ENCODE measurements at regions not wholly inside any gene's neighbourhood (a gene's known extent, or its start where the extent isn't known, plus 50 kb on each side); places are given as distances from the start of the nearest gene placed in this dataset.

DNA sequence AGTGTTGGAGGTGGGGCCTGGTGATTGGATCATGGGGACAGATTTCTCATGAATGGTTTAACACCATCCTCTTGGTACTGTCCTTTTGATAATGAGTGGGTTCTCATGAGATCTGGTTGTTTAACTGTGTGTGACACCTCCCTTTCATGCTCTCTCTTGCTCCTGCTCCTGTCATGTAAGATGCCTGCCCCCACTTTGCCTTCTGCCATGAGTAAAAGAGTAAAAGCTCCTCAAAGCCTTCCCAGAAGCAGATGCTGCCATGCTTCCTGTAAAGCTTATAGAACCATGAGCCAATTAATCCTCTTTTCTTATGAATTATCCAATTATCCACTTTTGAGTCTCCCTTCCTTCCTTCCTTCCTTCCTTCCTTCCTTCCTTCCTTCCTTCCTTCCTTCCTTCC, 317.7 kb downstream of the RDH14 start:
- no peak for FAIRE-seq
- no peak overlapping the region for H3K14ac ChIP-seq (ENCODE audit: insufficient read length)
- no peak overlapping the region for H2BK20ac ChIP-seq (ENCODE audit: low read length)
- H3K23ac ChIP-seq (ENCODE audit: insufficient read length): no peak overlapping the region
- H4K8ac ChIP-seq (ENCODE audit: extremely low read depth, insufficient read depth, low read length): no peak overlapping the region
- no peak overlapping the region for H3K27ac ChIP-seq (ENCODE audit: low read depth, low read length)
- no peak overlapping the region for H2AFZ ChIP-seq (ENCODE audit: low read length)
- H3K27me3 ChIP-seq (replicated peaks in 1 of 4; ENCODE audit: control insufficient read depth in 3 of 4, extremely low read depth in 1 of 4, insufficient read depth in 3 of 4, low read length in 3 of 4): no peaks in the 10 kb centered on the region
- H2BK120ac ChIP-seq (replicated peaks; ENCODE audit: low read depth, low read length): no peak overlapping the region
- H3K4me1 ChIP-seq (replicated peaks in 1 of 4; ENCODE audit: control insufficient read depth in 3 of 4, insufficient read depth in 4 of 4, low read length in 3 of 4): no peaks in the 10 kb centered on the region
- H2BK5ac ChIP-seq (ENCODE audit: low read depth, low read length): no peak overlapping the region
- CTCF ChIA-PET (ENCODE audit: partially characterized antibody): interaction anchor here (0.7 to 4.5 kb wide), 4 partner anchors 23 to 733 kb away, joined by 3 to 17 read pairs (median 4); no protein-coding TSS in a partner anchor
- no peak overlapping the region for H4K91ac ChIP-seq (replicated peaks; ENCODE audit: insufficient read length, low read length)
- H4K20me1 ChIP-seq (replicated peaks in 1 of 2; ENCODE audit: control insufficient read depth in 1 of 2, insufficient read depth in 2 of 2, low read length in 2 of 2): no peaks in the 10 kb centered on the region
- no peaks in the 10 kb centered on the region for H3K9me3 ChIP-seq (ENCODE audit: insufficient read depth in 2 of 2, low read depth in 1 of 2, low read length in 1 of 2)
- no peak overlapping the region for H2AK5ac ChIP-seq (ENCODE audit: low read depth, low read length)
- H3K36me3 ChIP-seq (ENCODE audit: control insufficient read depth in 2 of 4, insufficient read depth in 4 of 4, low read length in 3 of 4): no peaks in the 10 kb centered on the region
- H2BK12ac ChIP-seq (ENCODE audit: low read depth, low read length): no peak overlapping the region
- H3K4me2 ChIP-seq (ENCODE audit: insufficient read depth in 1 of 2, low read depth in 2 of 2, low read length in 2 of 2): no peak overlapping the region
- H4K5ac ChIP-seq (ENCODE audit: insufficient read length, low read depth, low read length): no peak overlapping the region
- H3K9ac ChIP-seq (replicated peaks in 1 of 4; ENCODE audit: extremely low read depth in 1 of 4, low read depth in 3 of 4, low read length in 3 of 4): no peak overlapping the region
- no peak overlapping the region for H2BK15ac ChIP-seq (ENCODE audit: low read length)
- H3K4ac ChIP-seq (replicated peaks; ENCODE audit: insufficient read length, low read depth, low read length): no peak overlapping the region
- H3K56ac ChIP-seq (replicated peaks; ENCODE audit: insufficient read length, low read depth, low read length): no peak overlapping the region
- H3K23me2 ChIP-seq (ENCODE audit: low read depth, low read length): no peaks in the 10 kb centered on the region
- no peak for DNase-seq (ENCODE audit: low read depth in 1 of 2, low spot score in 2 of 2)
- H3K79me2 ChIP-seq (ENCODE audit: control insufficient read depth in 1 of 2, insufficient read depth in 2 of 2, low read length in 2 of 2): no peaks in the 10 kb centered on the region
- H3K4me3 ChIP-seq (ENCODE audit: extremely low read depth in 1 of 4, insufficient read depth in 2 of 4, low read depth in 3 of 4, low read length in 4 of 4): no peak overlapping the region
- POLR2A ChIA-PET (ENCODE audit: partially characterized antibody): no interaction called here
- no peak overlapping the region for H3K18ac ChIP-seq (ENCODE audit: extremely low read depth, low read length)
- no peaks in the 10 kb centered on the region for H3K79me1 ChIP-seq (ENCODE audit: low read depth, low read length)
- TF ChIP-seq, protein P1, sequence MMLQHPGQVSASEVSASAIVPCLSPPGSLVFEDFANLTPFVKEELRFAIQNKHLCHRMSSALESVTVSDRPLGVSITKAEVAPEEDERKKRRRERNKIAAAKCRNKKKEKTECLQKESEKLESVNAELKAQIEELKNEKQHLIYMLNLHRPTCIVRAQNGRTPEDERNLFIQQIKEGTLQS (IDR thresholded peaks at IDR 0.05; ENCODE audit: insufficient read depth, low read depth, low read length): no peak
- TF ChIP-seq KDM1A (IDR thresholded peaks at IDR 0.05; ENCODE audit: borderline replicate concordance, low read length): no peak
- no peak for TF ChIP-seq BACH1 (IDR thresholded peaks at IDR 0.05; ENCODE audit: low read length)
- no peak for TF ChIP-seq BCL11A (IDR thresholded peaks at IDR 0.05; ENCODE audit: low read depth in 2 of 2, low read length in 2 of 2)
- no peak for TF ChIP-seq POLR2AphosphoS5 (IDR thresholded peaks at IDR 0.05; ENCODE audit: low read depth, low read length)
- no peak for TF ChIP-seq SP2 (IDR thresholded peaks at IDR 0.05; ENCODE audit: low read length)
- no peak for TF ChIP-seq SAP30 (IDR thresholded peaks at IDR 0.05; ENCODE audit: insufficient read depth, insufficient replicate concordance, low read length)
- TF ChIP-seq SP4 (IDR thresholded peaks at IDR 0.05; ENCODE audit: low read length): no peak
- no peak for TF ChIP-seq TAF7 (optimal IDR thresholded peaks at IDR 0.05; ENCODE audit: borderline replicate concordance, low read depth, low read length)
- no peak for TF ChIP-seq GTF2F1 (IDR thresholded peaks at IDR 0.05; ENCODE audit: borderline replicate concordance, low read depth, low read length)
- TF ChIP-seq RBBP5 (IDR thresholded peaks at IDR 0.05; ENCODE audit: borderline replicate concordance, low read depth, low read length): no peak
- TF ChIP-seq CBX8 (IDR thresholded peaks at IDR 0.05; ENCODE audit: borderline replicate concordance, low read depth, low read length): no peak
- no peak for TF ChIP-seq EP300 (IDR thresholded peaks at IDR 0.05; ENCODE audit: borderline replicate concordance in 1 of 2, low read depth in 2 of 2, low read length in 2 of 2)
- no peak for TF ChIP-seq JUND (IDR thresholded peaks at IDR 0.05; ENCODE audit: low read length)
- no peak for TF ChIP-seq CHD1 (IDR thresholded peaks at IDR 0.05; ENCODE audit: low read depth, low read length)
- TF ChIP-seq, protein P2, sequence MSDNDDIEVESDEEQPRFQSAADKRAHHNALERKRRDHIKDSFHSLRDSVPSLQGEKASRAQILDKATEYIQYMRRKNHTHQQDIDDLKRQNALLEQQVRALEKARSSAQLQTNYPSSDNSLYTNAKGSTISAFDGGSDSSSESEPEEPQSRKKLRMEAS (IDR thresholded peaks at IDR 0.05): no peak
